GM06990 (cell line): ENCODE measurements at regions not wholly inside any gene's neighbourhood (a gene's known extent, or its start where the extent isn't known, plus 50 kb on each side); places are given as distances from the start of the nearest gene placed in this dataset.

ENCODE experiments used
- DNase-seq: peaks from one replicate; pipeline ENCODE4 v3.0.0-alpha.2; 2011; ENCODE audit not compliant: insufficient read length; ENCODE audit errors: extremely low read depth
- H3K27me3 ChIP-seq: replicated peaks from 2 replicates; pipeline ENCODE4 v1.6.0; 2011; ENCODE audit warnings: low read length; ENCODE audit not compliant: control insufficient read depth, insufficient read depth
- H3K36me3 ChIP-seq: 2 replicates; pipeline ENCODE4 v1.5.1; 2011; ENCODE audit warnings: low read length; ENCODE audit not compliant: control insufficient read depth, insufficient read depth
- H3K4me3 ChIP-seq: replicated peaks from 2 replicates; pipeline ENCODE4 v1.5.1; 2011; ENCODE audit warnings: low read depth, mild to moderate bottlenecking, control low read depth, low read length
- CTCF ChIP-seq: IDR thresholded peaks from 2 replicates; pipeline ENCODE4 v1.5.1; 2011; ENCODE audit warnings: low read length, control low read depth, mild to moderate bottlenecking, inconsistent platforms; ENCODE audit not compliant: insufficient read depth, poor library complexity, severe bottlenecking

GRCh38 chr5:38780945-38781344 lies 64.9 kb upstream of the OSMR start:
- no peaks in the 10 kb centered on the region for H3K36me3 ChIP-seq
- no peaks in the 10 kb centered on the region for H3K27me3 ChIP-seq
- no peak overlapping the region for H3K4me3 ChIP-seq
- no peak for DNase-seq
- TF ChIP-seq CTCF: no peak

- H3K36me3 ChIP-seq: no peaks in the 10 kb centered on the region
- no peak for DNase-seq
- no peaks in the 10 kb centered on the region for H3K27me3 ChIP-seq
- no peak for TF ChIP-seq CTCF
- H3K4me3 ChIP-seq: no peak overlapping the region
Measured at GRCh38 chr5:38782180-38782835, 63.5 kb upstream of the OSMR start.

- H3K4me3 ChIP-seq: no peak overlapping the region
- DNase-seq: no peak
- TF ChIP-seq CTCF: no peak
- H3K36me3 ChIP-seq: no peaks in the 10 kb centered on the region
- H3K27me3 ChIP-seq: no peaks in the 10 kb centered on the region
Measured at GRCh38 chr5:38783011-38783561, 62.7 kb upstream of the OSMR start.

GRCh38 chr5:38789134-38789533 lies 56.7 kb upstream of the OSMR start:
- Histone ChIP-seq H3K36me3 (no peaks in the 10 kb centered on the region), H3K4me3 (no peak overlapping the region), H3K27me3 (no peaks in the 10 kb centered on the region)
- TF ChIP-seq CTCF: no peak
- DNase-seq: no peak

- Histone ChIP-seq H3K36me3 (no peaks in the 10 kb centered on the region), H3K27me3 (no peaks in the 10 kb centered on the region), H3K4me3 (no peak overlapping the region)
- no peak for TF ChIP-seq CTCF
- DNase-seq: no peak
Measured at GRCh38 chr5:38789777-38790176, 56.0 kb upstream of the OSMR start.
